ENCODE measurements at regions not wholly inside any gene's neighbourhood (a gene's known extent, or its start where the extent isn't known, plus 50 kb on each side); places are given as distances from the start of the nearest gene placed in this dataset.
"Not testable (repeated sequence)": the region's sequence is repeated elsewhere in the genome, so short reads cannot be mapped to it uniquely, and the experiment has no call there.

- DNase-seq (ENCODE audit: low spot score), result not testable (repeated sequence)
Observed at GRCh38 chrX:150125045-150125444, 186.8 kb upstream of the EOLA2 start.

DNA sequence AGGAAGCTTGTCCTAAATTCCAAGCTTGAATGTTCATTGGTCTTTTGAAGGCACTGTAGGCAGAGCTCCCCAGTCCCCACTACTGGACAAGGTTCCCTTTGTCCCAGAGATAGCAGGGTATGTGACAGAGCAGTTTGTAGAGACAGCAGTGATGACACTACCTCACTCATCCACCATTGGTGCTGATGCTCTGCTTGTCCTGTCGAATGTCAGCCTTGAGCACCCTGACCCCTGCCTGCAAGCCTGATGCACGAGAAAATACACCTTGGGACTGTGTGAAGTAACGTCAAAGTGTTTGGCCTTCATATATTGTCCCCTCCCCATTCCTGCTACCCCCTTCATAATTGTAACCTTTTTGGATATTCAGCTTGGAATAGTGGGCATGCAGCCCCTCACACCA lies 188.9 kb upstream of the EOLA2 start:
- DNase-seq (ENCODE audit: low spot score), result no peak

GRCh38 chrX:150143721-150144440 lies 205.6 kb upstream of the EOLA2 start:
- DNase-seq (ENCODE audit: low spot score), result no peak

- DNase-seq (ENCODE audit: low spot score), result no peak
Observed at GRCh38 chrX:150146271-150146896, 208.1 kb upstream of the EOLA2 start.

DNA sequence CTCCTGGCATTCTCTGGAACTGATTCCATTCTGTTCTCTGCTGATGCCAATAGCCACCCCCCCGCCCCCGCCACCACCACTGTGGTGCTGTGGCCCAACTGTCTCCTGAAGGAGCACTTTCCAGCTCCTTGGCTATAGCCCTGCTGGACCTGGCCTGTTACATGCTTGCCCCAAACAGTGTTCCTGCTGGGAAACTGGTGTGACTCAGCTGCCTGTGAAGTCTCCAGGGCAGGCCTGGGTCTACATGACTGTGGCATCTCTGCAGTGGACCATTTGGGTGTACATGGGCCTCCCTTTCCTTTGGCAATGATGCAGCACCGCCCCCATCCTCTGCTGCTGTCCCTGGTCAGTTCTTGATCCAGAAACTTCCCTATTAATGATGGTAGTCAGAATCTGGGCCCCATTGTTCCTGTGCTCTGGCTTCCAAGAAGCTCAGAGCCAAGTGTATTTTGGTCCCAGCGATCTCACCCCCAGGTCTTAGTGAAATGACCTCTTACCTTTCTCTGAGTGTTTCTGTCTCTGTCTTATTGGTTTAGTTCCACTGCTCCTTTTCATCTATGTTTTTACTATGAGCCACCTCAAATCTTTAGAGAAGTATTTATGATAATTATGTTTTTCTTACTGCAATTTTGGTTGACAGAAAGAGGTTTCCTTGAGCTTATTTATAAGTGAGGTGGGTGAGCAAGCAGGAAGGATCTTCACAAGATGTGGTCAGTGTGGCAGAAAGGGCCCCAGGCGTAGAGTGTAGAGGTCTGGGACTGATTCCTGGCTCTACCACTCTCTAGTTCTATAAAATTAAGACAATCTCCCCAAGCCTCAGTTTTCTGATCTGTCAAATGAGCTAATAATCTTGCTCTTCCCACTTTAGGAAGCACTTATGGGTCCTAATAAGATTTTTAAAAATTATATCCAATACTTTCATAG lies 210.7 kb upstream of the EOLA2 start:
- DNase-seq (ENCODE audit: low spot score), result no peak

DNA sequence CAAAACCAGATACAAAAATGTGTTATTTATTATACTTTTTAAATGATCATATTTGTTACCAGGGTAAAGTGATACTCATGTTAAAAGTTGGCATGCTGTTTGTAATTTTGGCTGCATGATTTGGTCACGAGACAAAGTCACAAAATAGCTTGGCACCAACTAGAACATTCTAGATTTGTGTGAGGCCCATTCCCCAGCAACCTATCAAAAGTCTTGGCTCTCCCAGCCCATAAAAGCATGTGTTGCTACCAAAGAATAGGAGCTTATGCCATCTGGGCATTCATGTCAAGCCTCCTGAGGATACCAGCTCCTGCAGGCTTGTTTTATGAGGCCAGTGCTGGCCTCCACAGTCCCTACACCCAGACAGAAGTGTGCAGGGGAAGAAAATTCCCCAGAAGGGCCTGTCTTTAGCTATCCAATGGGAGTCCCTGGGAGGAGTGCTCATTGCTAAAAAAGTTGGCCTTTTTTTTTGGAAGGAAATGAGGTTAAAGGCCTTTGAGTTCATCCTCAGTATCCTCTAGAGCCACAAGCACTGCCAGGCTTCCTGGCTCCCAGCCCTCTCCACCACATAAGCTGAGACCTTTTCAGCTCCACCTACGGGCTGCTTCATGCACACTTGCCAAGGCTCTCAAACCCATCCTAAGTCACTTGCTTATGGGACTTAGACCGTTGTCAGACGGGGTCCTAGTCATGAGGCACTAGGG lies 211.9 kb upstream of the EOLA2 start:
- DNase-seq (ENCODE audit: low spot score), result no peak

GRCh38 chrX:150150780-150151125 lies 212.4 kb upstream of the MAMLD1 start:
- DNase-seq (ENCODE audit: low spot score), result no peak

GRCh38 chrX:150152036-150152435 lies 211.1 kb upstream of the MAMLD1 start:
- no peak for DNase-seq (ENCODE audit: low spot score)

GRCh38 chrX:150152546-150152945 lies 210.6 kb upstream of the MAMLD1 start:
- no peak for DNase-seq (ENCODE audit: low spot score)

- DNase-seq (ENCODE audit: low spot score), result peak; percentile 68
Observed at GRCh38 chrX:150155436-150156035, 207.6 kb upstream of the MAMLD1 start.

DNA sequence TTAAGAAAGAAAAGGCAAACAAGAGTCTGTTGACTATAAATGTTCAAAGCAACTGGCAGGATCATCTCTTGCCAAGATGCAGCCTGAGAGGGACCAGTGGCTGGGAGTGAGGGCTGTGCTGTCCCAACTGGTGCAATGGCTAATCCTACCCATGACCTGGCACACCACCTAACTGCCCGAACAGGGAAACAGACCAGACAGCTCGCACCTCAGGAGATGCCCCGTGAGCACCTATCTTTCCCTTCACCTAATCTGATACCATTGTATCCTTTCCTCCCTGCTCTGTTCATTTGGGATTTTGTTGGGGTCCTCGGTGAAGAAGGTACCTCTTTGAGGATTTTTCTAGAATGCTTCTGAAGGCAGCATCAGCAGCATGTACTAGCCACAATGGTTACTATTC lies 206.5 kb upstream of the MAMLD1 start:
- DNase-seq (ENCODE audit: low spot score), result no peak

GRCh38 chrX:150157291-150157690 lies 205.8 kb upstream of the MAMLD1 start:
- DNase-seq (ENCODE audit: low spot score), result no peak

- no peak for DNase-seq (ENCODE audit: low spot score)
Observed at GRCh38 chrX:150158554-150159332, 204.4 kb upstream of the MAMLD1 start.

DNA sequence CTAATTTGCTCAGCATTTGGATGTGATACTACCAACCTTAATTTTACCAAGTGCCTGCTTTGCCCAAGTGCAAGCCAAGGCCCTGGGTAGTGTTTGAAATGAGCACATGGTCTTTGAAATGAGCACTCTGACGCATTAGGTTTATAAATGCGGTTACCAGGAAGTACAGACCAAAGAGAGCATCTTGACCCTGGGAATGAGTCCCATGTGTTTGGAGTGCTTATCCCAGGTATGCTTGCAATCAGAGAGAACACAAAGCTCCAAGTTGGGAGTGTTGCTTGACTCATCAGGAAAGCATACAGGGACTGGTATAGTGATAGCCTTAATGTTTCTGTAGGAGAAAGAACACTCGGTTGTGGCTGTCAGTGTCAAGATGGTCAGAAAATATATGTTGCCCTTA lies 203.6 kb upstream of the MAMLD1 start:
- DNase-seq (ENCODE audit: low spot score), result no peak

DNA sequence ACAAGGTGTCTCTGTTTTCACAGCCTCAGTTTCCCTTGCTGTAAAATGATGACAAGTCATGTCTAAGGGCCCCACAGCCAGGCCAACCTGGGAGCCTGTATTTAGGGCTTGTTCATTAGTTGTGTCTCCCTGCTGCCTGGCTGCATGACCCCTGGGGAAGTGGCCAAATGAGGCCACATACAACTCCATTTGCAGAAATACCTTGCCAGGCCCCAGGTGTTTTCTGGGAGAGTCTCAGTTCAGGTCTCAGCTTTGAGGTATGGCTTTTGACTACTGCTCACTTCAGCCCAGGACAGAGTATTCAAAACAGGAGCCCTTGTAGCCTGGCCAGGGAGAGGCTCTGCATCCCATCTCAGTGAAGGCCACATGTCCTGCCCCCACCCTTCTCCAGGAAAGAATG lies 202.5 kb upstream of the MAMLD1 start:
- DNase-seq (ENCODE audit: low spot score), result no peak

DNA sequence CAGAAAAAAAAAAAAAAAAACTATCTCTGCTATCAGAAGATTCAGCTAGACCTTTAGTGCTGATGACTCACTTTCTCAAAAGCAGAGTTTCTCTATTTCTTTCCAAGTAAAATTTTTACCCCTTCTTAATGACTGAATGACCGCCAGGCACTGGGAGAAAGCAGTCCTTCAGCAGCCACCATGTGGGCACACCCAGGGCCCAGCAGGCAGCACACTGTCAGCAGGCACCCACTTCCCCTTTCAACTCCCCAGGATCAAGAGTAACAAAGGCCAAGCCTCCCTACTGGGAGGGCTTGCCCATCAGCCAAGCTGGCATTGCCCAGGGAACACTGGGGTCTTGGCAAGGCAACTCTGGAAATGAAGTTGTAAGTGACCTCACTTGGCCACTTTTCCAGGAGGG lies 201.9 kb upstream of the MAMLD1 start:
- DNase-seq (ENCODE audit: low spot score), result peak; percentile 11

- no peak for DNase-seq (ENCODE audit: low spot score)
Observed at GRCh38 chrX:150162141-150162540, 201.0 kb upstream of the MAMLD1 start.

DNA sequence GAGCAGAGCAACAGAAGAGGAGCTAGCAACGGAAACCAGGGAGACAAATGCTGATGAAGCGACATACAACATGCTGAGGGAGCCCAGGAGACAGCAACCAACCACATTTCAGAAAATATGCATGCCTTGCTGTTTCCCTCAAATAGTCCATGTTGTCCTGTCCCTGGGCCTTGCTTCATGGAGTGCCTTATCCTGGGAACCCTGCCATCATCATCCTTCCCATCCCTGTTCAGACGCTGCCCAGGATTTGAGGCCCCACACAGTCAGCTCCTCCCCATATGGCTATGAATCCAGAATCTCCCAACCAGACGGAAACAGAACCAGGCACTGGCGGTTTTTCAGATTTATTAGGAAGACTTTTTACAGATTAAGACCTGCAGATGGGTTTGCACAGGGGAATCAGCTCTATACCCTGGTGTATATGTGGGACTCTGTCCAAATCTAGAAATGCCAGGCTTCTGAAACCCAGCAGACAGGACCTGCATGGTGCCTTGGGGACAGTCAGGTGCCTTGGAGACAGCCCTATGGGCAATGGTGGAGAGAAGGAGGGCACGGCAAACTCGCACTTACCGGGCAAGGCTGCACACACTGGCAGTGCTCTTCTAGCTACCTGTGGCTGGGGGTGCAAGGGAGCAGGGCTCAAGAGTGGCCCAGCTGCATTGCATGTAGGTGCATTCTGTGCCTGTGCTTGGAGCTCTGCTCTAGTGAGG lies 199.7 kb upstream of the MAMLD1 start:
- peak; percentile 18 for DNase-seq (ENCODE audit: low spot score)

GRCh38 chrX:150163956-150164726 lies 199.0 kb upstream of the MAMLD1 start:
- DNase-seq (ENCODE audit: low spot score), result no peak

Data from AG08395 (cell line).